GM23338 (cell line): ENCODE measurements at regions not wholly inside any gene's neighbourhood (a gene's known extent, or its start where the extent isn't known, plus 50 kb on each side); places are given as distances from the start of the nearest gene placed in this dataset.
A peak's percentile ranks its signal among the peaks of the same experiment; 100 is the strongest.

Source experiments
- ATAC-seq: fragments of 200-7000 bp; cut with Tn5 transposase; 3 replicates; pipeline ENCODE4 v1.9.1; 2020
- DNase-seq: peaks from one replicate; pipeline ENCODE4 v3.0.0-alpha.2; 2015; ENCODE audit warnings: low spot score
- H2AFZ ChIP-seq: fragments of 200-600 bp; sonication (generic); 2 replicates; pipeline ENCODE4 v1.8.0; 2016; ENCODE audit warnings: antibody characterized with exemption, mild to moderate bottlenecking, moderate library complexity
- H3F3A ChIP-seq: fragments of 200-600 bp; sonication (generic); replicated peaks from 2 replicates; pipeline ENCODE4 v1.8.0; 2017; ENCODE audit warnings: antibody characterized with exemption, mixed run types, low read depth
- H3K27ac ChIP-seq: fragments of 200-600 bp; sonication (generic); 2 replicates; pipeline ENCODE4 v1.6.1; 2016; ENCODE audit warnings: low read depth
- H3K27me3 ChIP-seq: fragments of 200-600 bp; sonication (generic); 2 replicates; pipeline ENCODE4 v1.8.0; 2016; ENCODE audit warnings: mild to moderate bottlenecking, mixed run types, moderate library complexity; ENCODE audit not compliant: insufficient read depth
- H3K36me3 ChIP-seq: fragments of 200-600 bp; sonication (generic); 2 replicates; pipeline ENCODE4 v1.8.0; 2016; ENCODE audit warnings: mild to moderate bottlenecking; ENCODE audit not compliant: insufficient read depth
- H3K4me1 ChIP-seq: fragments of 200-600 bp; sonication (generic); 2 replicates; pipeline ENCODE4 v1.8.0; 2016; ENCODE audit warnings: mild to moderate bottlenecking, moderate library complexity; ENCODE audit not compliant: insufficient read depth
- H3K4me2 ChIP-seq: fragments of 200-600 bp; sonication (generic); 2 replicates; pipeline ENCODE4 v1.7.1; 2017; ENCODE audit warnings: mixed run types
- H3K4me3 ChIP-seq: fragments of 200-600 bp; sonication (generic); 2 replicates; pipeline ENCODE4 v1.6.1; 2016; ENCODE audit warnings: mixed run types
- H3K79me2 ChIP-seq: fragments of 200-600 bp; sonication (generic); replicated peaks from 2 replicates; pipeline ENCODE4 v1.8.0; 2017; ENCODE audit warnings: mild to moderate bottlenecking; ENCODE audit not compliant: insufficient read depth
- H3K9me2 ChIP-seq: fragments of 200-600 bp; sonication (generic); 2 replicates; pipeline ENCODE4 v1.8.0; 2017; ENCODE audit not compliant: insufficient read depth
- H4K20me1 ChIP-seq: fragments of 200-600 bp; sonication (generic); replicated peaks from 2 replicates; pipeline ENCODE4 v1.8.0; 2017; ENCODE audit warnings: mild to moderate bottlenecking; ENCODE audit not compliant: insufficient read depth
- H3K27ac Mint-ChIP-seq: 2 replicates; pipeline ENCODE4 v1.8.0; 2020; ENCODE audit warnings: inconsistent platforms, mild to moderate bottlenecking, moderate library complexity, mixed read lengths
- H3K27me3 Mint-ChIP-seq: 3 replicates; pipeline ENCODE4 v1.8.0; 2022; ENCODE audit warnings: low read depth, mild to moderate bottlenecking, moderate library complexity, mixed read lengths, inconsistent platforms; ENCODE audit not compliant: insufficient read depth, poor library complexity
- H3K36me3 Mint-ChIP-seq: 3 replicates; pipeline ENCODE4 v1.8.0; 2021; ENCODE audit warnings: low read depth, mild to moderate bottlenecking, inconsistent platforms, moderate library complexity, mixed read lengths
- H3K4me1 Mint-ChIP-seq: 3 replicates; pipeline ENCODE4 v1.8.0; 2020; ENCODE audit warnings: mild to moderate bottlenecking, inconsistent platforms, mixed read lengths
- H3K4me3 Mint-ChIP-seq: 3 replicates; pipeline ENCODE4 v1.8.0; 2021; ENCODE audit warnings: moderate library complexity, mild to moderate bottlenecking, inconsistent platforms, mixed read lengths
- H3K9me3 Mint-ChIP-seq: 3 replicates; pipeline ENCODE4 v1.8.0; 2020; ENCODE audit warnings: moderate library complexity, mild to moderate bottlenecking, inconsistent platforms, mixed read lengths
- CREB1 ChIP-seq: fragments of 250-450 bp; sonication (Bioruptor Pico); IDR thresholded peaks from 2 replicates; pipeline ENCODE4 v1.5.0; 2020; ENCODE audit warnings: low read depth, mild to moderate bottlenecking, moderate library complexity
- EZH2 ChIP-seq: fragments of 200-600 bp; sonication (generic); IDR thresholded peaks from one replicate; pipeline ENCODE4 v1.8.0; 2017; ENCODE audit warnings: antibody characterized with exemption, mild to moderate bottlenecking, low read depth; ENCODE audit not compliant: unreplicated experiment
- EZH2phosphoT487 ChIP-seq: fragments of 200-600 bp; sonication (generic); IDR thresholded peaks from one replicate; pipeline ENCODE4 v1.8.1; 2018; ENCODE audit warnings: antibody characterized with exemption; ENCODE audit not compliant: unreplicated experiment
- POLR2AphosphoS5 ChIP-seq: IDR thresholded peaks from 2 replicates; pipeline ENCODE4 v1.6.1; 2016; ENCODE audit warnings: antibody characterized with exemption, low read depth
- REST ChIP-seq: IDR thresholded peaks from one replicate; pipeline ENCODE4 v1.6.1; 2018; ENCODE audit warnings: antibody characterized with exemption; ENCODE audit not compliant: unreplicated experiment
- STAT1 ChIP-seq: IDR thresholded peaks from one replicate; pipeline ENCODE4 v1.6.1; 2016; ENCODE audit warnings: antibody characterized with exemption; ENCODE audit not compliant: unreplicated experiment
- ZNF114 ChIP-seq: fragments of 250-450 bp; sonication (Bioruptor Pico); IDR thresholded peaks from 2 replicates; pipeline ENCODE4 v1.5.0; 2020; ENCODE audit warnings: mild to moderate bottlenecking, moderate library complexity
- ZNF331 ChIP-seq: fragments of 250-450 bp; sonication (Bioruptor Pico); IDR thresholded peaks from 2 replicates; pipeline ENCODE4 v1.5.0; 2020; ENCODE audit warnings: low read depth, mild to moderate bottlenecking, moderate library complexity
- ZNF462 ChIP-seq: fragments of 250-450 bp; sonication (Bioruptor Pico); IDR thresholded peaks from 2 replicates; pipeline ENCODE4 v1.5.0; 2020; ENCODE audit warnings: mild to moderate bottlenecking, moderate library complexity

GRCh38 chr7:131011432-131011742 is 277.4 kb upstream of the KLF14 start:
- Histone ChIP-seq H3K4me2 (no peak overlapping the region), H2AFZ (no peak overlapping the region), H3K4me3 (no peak overlapping the region), H3K79me2 (peaks cover 5% of the 10 kb centered on the region), H4K20me1 (no peaks in the 10 kb centered on the region), H3K27me3 (no peaks in the 10 kb centered on the region), H3K9me2 (no peaks in the 10 kb centered on the region), H3F3A (no peaks in the 10 kb centered on the region), H3K27ac (no peak overlapping the region), H3K4me1 (peaks cover 22% of the 10 kb centered on the region), H3K36me3 (no peaks in the 10 kb centered on the region)
- H3K36me3 Mint-ChIP-seq, result no peaks in the 10 kb centered on the region
- TF ChIP-seq EZH2 (no peak), CREB1 (CRISPR knock-in tag) (no peak), STAT1 (no peak), REST (no peak), EZH2phosphoT487 (no peak)
- ATAC-seq (peak; percentile 55), DNase-seq (peak; percentile 27)
- H3K4me1 Mint-ChIP-seq, result peaks cover 29% of the 10 kb centered on the region
- H3K4me3 Mint-ChIP-seq, result no peak overlapping the region; the same call in 2 of the 3 replicates
- H3K27me3 Mint-ChIP-seq, result peaks cover 4% of the 10 kb centered on the region
- H3K27ac Mint-ChIP-seq, result no peak overlapping the region
- H3K9me3 Mint-ChIP-seq, result no peaks in the 10 kb centered on the region

- H3K4me3 ChIP-seq, result no peak overlapping the region
- no peak for TF ChIP-seq POLR2AphosphoS5
- no peak for TF ChIP-seq ZNF114 (CRISPR knock-in tag)
- TF ChIP-seq ZNF331 (CRISPR knock-in tag), result no peak
- no peak for TF ChIP-seq ZNF462 (CRISPR knock-in tag)
- TF ChIP-seq EZH2, result no peak
- H3K4me3 Mint-ChIP-seq, result no peak overlapping the region
- no peaks in the 10 kb centered on the region for H3K9me3 Mint-ChIP-seq
- ATAC-seq (no peak), DNase-seq (no peak)
- H3K4me2 ChIP-seq, result no peak overlapping the region
- H3K9me2 ChIP-seq, result no peaks in the 10 kb centered on the region
- no peaks in the 10 kb centered on the region for H3K27me3 ChIP-seq
- peaks cover 22% of the 10 kb centered on the region for H3K4me1 ChIP-seq
- H2AFZ ChIP-seq, result no peak overlapping the region
- H3K79me2 ChIP-seq, result no peaks in the 10 kb centered on the region; the same call in none of the 2 replicates
- peaks cover 4% of the 10 kb centered on the region for H3K27me3 Mint-ChIP-seq
- no peaks in the 10 kb centered on the region for H4K20me1 ChIP-seq
- H3F3A ChIP-seq, result no peaks in the 10 kb centered on the region
- no peaks in the 10 kb centered on the region for H3K36me3 ChIP-seq
- H3K36me3 Mint-ChIP-seq, result no peaks in the 10 kb centered on the region
- peaks cover 29% of the 10 kb centered on the region for H3K4me1 Mint-ChIP-seq
- H3K27ac Mint-ChIP-seq, result no peak overlapping the region
- H3K27ac ChIP-seq, result no peak overlapping the region
Measured at GRCh38 chr7:131011976-131012375, 278.0 kb upstream of the KLF14 start.
